NCI-H1436 treated with DMSO at 0.1 percent for 48 hours (cell line): ENCODE measurements at regions not wholly inside any gene's neighbourhood (a gene's known extent, or its start where the extent isn't known, plus 50 kb on each side); places are given as distances from the start of the nearest gene placed in this dataset.
A peak's percentile ranks its signal among the peaks of the same experiment; 100 is the strongest.

Experiments
- DNase-seq: peaks from one replicate; lab custom pipeline; 2025; lab: John Stamatoyannopoulos, UW

GRCh38 chr9:11726659-11727058, 966.5 kb upstream of the TYRP1 start:
- no peak for DNase-seq

DNA sequence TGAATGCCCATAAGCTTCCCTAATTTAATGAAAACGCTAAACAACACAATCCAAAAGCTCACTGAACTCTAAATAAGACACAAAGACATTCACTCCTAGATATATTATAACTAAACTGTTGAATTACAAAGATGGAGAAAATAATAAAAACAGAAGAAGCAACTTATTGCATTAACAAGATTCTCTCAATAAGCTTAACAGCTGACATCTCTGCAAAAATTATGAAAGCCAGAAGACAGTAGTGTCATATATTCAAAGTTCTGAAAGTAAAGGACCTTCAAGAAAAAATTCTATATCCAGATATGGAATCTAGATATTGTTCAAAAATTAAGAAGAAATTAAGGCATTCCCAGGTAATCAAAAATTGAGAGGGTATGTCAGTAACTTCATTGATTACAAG, 957.8 kb upstream of the TYRP1 start:
- no peak for DNase-seq

GRCh38 chr9:11742471-11742870, 950.7 kb upstream of the TYRP1 start:
- DNase-seq: no peak

DNA sequence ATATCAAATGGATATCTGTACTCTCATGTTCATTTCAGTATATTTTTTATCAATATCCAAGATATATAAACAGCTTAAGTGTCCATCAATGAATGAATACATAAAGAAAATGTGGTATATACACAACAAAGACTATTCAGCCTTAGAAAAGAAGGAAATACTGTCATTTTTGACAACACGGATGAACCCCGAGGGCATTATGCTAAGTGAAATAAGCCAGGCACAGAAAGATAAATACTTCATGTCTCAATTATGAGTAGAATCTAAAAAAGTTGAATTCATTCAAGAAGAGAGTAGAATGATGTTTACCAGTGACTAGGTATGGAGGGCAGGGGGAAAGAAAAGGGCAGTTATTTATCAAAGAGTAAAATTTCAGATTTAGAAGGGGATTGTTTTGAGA, 949.8 kb upstream of the TYRP1 start:
- DNase-seq: no peak

GRCh38 chr9:11749396-11749795, 943.8 kb upstream of the TYRP1 start:
- DNase-seq: no peak

- no peak for DNase-seq
Measured at GRCh38 chr9:11755951-11756350, 937.2 kb upstream of the TYRP1 start.

GRCh38 chr9:11757408-11757807, 935.8 kb upstream of the TYRP1 start:
- DNase-seq: no peak

DNA sequence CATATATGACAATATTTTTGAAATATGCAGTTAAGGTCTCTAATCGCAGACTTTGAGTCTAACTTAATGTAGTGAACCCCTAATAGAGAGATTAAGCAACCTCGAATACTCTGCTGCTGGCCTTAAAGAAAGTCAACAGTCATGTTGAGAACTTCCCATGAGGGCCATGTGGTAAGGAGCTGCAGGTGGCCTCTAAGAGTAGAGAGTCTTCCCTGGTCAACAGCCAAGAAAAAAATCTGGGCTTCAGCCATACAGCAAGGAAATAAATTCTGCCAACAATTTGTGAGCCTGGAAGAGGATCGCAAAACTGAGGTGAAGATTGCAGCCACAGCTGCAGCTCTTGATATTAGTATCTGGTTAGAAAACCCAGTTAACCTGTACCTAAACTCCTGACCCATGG, 935.2 kb upstream of the TYRP1 start:
- DNase-seq: no peak

GRCh38 chr9:11779971-11780370, 913.2 kb upstream of the TYRP1 start:
- DNase-seq: no peak

GRCh38 chr9:11792870-11793269, 900.3 kb upstream of the TYRP1 start:
- no peak for DNase-seq

- no peak for DNase-seq
Measured at GRCh38 chr9:11794984-11795383, 898.2 kb upstream of the TYRP1 start.

- no peak for DNase-seq
Measured at GRCh38 chr9:11805969-11806368, 887.2 kb upstream of the TYRP1 start.

DNA sequence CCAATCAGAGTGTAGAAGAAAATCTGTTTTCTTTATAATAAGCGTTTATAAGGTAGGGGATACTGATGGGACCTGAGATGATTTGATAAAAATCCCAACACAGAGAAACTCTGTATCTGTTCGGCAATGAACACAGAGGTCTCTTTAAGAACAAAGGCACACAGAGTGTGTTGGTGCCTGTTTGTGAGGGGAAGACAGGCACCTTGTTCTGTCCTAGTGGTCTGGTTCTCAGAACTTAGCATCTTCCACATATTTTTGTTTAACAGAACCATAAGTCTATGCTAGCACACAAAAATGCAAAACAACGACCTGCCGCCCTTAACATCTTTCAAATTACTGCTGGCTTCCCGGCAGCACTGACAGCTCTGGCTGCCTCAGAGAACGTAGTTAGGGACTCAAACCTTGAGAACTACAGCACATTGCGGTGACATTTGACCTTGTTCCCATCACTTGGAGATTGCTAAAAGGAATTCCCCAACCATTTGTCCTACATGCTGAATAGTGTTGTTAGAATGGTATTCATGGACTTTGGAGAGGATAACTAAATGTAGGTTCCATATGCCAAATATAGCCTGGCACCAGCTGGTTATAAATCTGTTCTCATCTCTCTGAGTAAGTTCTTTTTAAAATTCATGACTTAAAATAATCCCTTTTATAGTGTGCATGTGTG, 871.7 kb upstream of the TYRP1 start:
- DNase-seq: no peak

GRCh38 chr9:11828201-11828600, 865.0 kb upstream of the TYRP1 start:
- no peak for DNase-seq

DNA sequence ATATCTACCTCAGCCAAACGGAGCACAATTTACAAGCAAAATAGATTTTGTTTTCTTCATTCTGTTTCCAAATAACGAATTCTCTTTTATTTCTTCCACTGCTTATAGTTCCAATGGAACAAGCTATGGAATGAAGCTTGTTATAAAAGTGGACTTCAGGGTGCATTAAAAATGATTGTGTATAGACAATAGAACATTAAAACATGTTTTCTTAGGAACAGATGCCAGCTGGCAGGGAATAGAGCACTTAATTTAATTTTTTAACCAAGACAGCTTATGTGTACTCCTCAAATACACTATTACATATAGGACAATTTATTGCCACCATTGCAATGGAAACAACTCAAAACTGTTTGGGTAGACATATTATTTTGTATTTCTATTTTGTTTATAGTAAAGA, 860.1 kb upstream of the TYRP1 start:
- no peak for DNase-seq

DNA sequence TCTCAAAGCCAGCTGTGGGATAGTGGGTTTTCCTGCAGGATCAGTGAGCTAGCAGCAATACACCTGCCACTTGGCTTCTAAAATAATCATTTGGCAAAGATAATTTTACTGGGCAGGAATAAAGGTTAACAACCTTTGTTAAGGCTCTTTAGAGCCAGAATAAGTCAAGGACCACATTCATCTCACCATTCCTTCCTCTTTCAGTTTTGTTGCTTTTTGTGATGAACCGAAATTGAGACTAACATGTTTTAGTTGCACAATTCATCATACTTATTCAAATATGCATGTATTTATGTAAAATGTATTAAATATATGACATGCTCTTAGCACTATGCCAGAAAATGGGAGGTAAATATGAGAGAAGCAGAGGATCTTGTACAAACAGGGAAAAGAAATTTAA, 824.4 kb upstream of the TYRP1 start:
- DNase-seq: no peak

GRCh38 chr9:11871852-11872251, 821.3 kb upstream of the TYRP1 start:
- peak; percentile 35 for DNase-seq

GRCh38 chr9:11872471-11872870, 820.7 kb upstream of the TYRP1 start:
- peak; percentile 61 for DNase-seq

DNA sequence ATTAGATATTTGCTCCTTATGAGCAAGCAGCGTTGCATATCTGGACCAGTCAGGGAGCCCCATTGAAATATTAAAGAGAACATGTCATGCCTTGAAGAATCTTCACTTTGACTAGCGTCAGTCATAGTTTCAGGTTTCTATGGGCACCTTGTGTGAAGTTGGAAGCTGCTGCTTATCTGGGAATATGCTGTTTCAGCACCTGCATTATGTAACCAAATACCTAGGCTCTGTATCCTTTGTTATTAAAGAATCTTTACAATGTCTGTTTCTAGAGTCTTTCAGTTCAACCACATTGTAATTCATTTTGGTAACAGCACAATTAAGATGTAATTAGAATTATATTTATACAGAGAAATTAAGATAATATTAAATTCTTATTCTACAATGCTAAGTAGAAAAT, 818.8 kb upstream of the TYRP1 start:
- DNase-seq: no peak

GRCh38 chr9:11892401-11892800, 800.8 kb upstream of the TYRP1 start:
- DNase-seq: no peak

GRCh38 chr9:11893331-11893730, 799.9 kb upstream of the TYRP1 start:
- DNase-seq: no peak

DNA sequence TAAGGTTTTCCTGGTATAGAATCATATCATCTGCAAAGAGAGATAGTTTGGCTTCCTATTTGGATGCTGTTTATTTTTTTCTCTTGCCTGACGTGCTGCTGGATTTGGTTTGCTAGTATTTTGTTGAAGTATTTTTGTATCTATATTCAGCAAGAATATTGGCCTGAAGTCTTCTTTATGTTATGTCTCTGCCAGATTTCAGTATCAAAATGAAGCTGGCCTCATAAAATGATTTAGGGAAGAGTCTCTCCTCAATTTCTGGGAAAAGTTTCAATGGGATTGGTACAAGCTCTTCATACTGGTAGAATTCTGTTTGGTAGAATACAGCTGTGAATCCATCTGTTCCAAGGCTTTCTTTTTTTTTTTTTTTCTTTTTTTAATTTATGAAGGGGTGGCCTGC, 799.0 kb upstream of the TYRP1 start:
- DNase-seq: no peak

DNA sequence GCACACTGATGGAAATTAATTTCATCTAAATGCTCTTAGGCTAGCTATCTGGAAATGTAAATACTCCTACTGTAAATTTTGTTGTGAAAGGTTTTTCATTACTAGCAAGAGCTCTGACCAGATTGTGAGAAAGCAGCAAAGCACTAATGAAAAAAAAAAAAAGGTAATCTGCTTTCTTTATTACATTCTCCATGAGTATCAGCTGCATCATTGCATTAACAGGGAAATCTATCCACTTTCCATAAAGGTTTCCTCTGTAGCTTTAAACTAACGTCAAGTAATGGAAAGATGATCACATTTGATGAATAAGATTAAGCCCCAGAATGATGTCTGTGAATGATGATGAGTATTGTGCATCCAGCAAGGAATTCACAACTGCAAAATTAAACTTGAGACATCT, 790.6 kb upstream of the TYRP1 start:
- peak; percentile 14 for DNase-seq

DNA sequence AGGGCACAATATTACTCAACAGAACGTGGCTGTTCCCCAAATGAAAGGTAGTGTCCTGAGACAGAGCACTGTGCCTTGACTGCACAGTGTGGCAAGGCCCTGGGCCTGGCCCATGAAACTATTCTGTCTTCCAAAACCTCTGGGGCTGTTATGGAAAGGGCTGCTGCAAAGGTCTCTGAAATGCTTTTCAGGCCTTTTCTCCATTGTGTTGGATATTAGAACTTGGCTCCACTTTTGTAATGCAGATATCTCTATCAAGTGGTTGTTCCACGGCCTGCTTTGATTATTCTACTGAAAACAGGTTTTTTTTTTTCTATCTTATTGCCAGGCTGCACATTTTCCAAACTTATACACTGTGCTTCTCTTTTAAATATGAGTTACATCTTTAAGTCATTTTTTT, 777.5 kb upstream of the TYRP1 start:
- no peak for DNase-seq

- no peak for DNase-seq
Measured at GRCh38 chr9:11928871-11929321, 764.3 kb upstream of the TYRP1 start.
